ENCODE measurements at regions not wholly inside any gene's neighbourhood (a gene's known extent, or its start where the extent isn't known, plus 50 kb on each side); places are given as distances from the start of the nearest gene placed in this dataset.

GRCh38 chr2:176678571-176678970 lies 409.3 kb downstream of the MTX2 start:
- no peak for TF ChIP-seq YY1 (IDR thresholded peaks at IDR 0.05; ENCODE audit: low read depth)
- TF ChIP-seq RAD21 (IDR thresholded peaks at IDR 0.05; ENCODE audit: low read depth): no peak
- TF ChIP-seq REST (IDR thresholded peaks at IDR 0.05; ENCODE audit: low read depth): no peak
- TF ChIP-seq TEAD4 (IDR thresholded peaks at IDR 0.05): no peak
- no peak for TF ChIP-seq EP300 (IDR thresholded peaks at IDR 0.05; ENCODE audit: borderline replicate concordance)
- no peak for TF ChIP-seq CEBPB (IDR thresholded peaks at IDR 0.05)
- no peak for TF ChIP-seq EGR1 (IDR thresholded peaks at IDR 0.05)
- TF ChIP-seq MAX (IDR thresholded peaks at IDR 0.05): no peak
- no peak for TF ChIP-seq TCF12 (IDR thresholded peaks at IDR 0.05; ENCODE audit: low read depth)
- TF ChIP-seq CREB1 (IDR thresholded peaks at IDR 0.05; ENCODE audit: low read depth): no peak
